Thyroid gland (tissue), 4 donors: ENCODE measurements at regions not wholly inside any gene's neighbourhood (a gene's known extent, or its start where the extent isn't known, plus 50 kb on each side); places are given as distances from the start of the nearest gene placed in this dataset.

Experiments used
- DNase-seq, 2 donors: peaks; one replicate each; pipeline ENCODE4 v3.0.0-alpha.2; 2019
- H3K27ac ChIP-seq, 3 donors: fragments of 200-600 bp; sonication (generic); 1 replicate in 2 of 3; 2 replicates in 1 of 3; pipeline ENCODE4 v1.5.1; 2016 to 2019; ENCODE audit warnings: mild to moderate bottlenecking in 1 of 3, moderate library complexity in 1 of 3
- H3K27me3 ChIP-seq: fragments of 200-600 bp; sonication (generic); one replicate; pipeline ENCODE4 v1.5.1; 2019
- H3K36me3 ChIP-seq, 2 donors: fragments of 200-600 bp; sonication (generic); one replicate each; pipeline ENCODE4 v1.5.1; 2016 to 2019
- H3K4me1 ChIP-seq, 2 donors: fragments of 200-600 bp; sonication (generic); one replicate each; pipeline ENCODE4 v1.5.1; 2017 to 2019
- H3K4me3 ChIP-seq, 3 donors: fragments of 200-600 bp; sonication (generic); replicated peaks in 1 of 3; 1 replicate in 2 of 3; 2 replicates in 1 of 3; pipeline ENCODE4 v1.5.1; 2016; ENCODE audit warnings: mild to moderate bottlenecking in 1 of 3
- H3K9me3 ChIP-seq: fragments of 200-600 bp; sonication (generic); one replicate; pipeline ENCODE4 v1.5.1; 2017
- POLR2A ChIP-seq, 2 donors: fragments of 450-650 bp; IDR thresholded peaks; one replicate each; pipeline ENCODE4 v1.6.1; 2017; ENCODE audit warnings: antibody characterized with exemption in 2 of 2, mild to moderate bottlenecking in 2 of 2, moderate library complexity in 1 of 2
- WGBS, 2 donors: methylation state at CpG; one replicate each; pipeline ENCODE4 v1.1.5; 2017; 5-methylcytosine and 5-hydroxymethylcytosine counted together
- intact Hi-C: fragments of 100-400 bp; cut with DNase I; formaldehyde crosslinking; loops from one replicate; pipeline ENCODE4 v1.15.1; 2023
- TF ChIP-seq, protein P1 (sequence below), 6 experiments: fragments of 200-600 bp in 3 of 6; fragments of 450-650 bp in 3 of 6; sonication (generic) in 3 of 6; IDR thresholded peaks; one replicate each; pipeline ENCODE4 v1.5.1; 2016 to 2019; ENCODE audit warnings: antibody characterized with exemption in 6 of 6, mild to moderate bottlenecking in 2 of 6, inconsistent platforms in 1 of 6, moderate library complexity in 1 of 6

- Histone ChIP-seq H3K27me3 (no peaks in the 10 kb centered on the region), H3K27ac (no peak overlapping the region), H3K9me3 (no peaks in the 10 kb centered on the region), H3K4me1 (no peaks in the 10 kb centered on the region), H3K4me3 (no peak overlapping the region), H3K36me3 (no peaks in the 10 kb centered on the region)
- DNase-seq, result no peak
- TF ChIP-seq, protein P1, sequence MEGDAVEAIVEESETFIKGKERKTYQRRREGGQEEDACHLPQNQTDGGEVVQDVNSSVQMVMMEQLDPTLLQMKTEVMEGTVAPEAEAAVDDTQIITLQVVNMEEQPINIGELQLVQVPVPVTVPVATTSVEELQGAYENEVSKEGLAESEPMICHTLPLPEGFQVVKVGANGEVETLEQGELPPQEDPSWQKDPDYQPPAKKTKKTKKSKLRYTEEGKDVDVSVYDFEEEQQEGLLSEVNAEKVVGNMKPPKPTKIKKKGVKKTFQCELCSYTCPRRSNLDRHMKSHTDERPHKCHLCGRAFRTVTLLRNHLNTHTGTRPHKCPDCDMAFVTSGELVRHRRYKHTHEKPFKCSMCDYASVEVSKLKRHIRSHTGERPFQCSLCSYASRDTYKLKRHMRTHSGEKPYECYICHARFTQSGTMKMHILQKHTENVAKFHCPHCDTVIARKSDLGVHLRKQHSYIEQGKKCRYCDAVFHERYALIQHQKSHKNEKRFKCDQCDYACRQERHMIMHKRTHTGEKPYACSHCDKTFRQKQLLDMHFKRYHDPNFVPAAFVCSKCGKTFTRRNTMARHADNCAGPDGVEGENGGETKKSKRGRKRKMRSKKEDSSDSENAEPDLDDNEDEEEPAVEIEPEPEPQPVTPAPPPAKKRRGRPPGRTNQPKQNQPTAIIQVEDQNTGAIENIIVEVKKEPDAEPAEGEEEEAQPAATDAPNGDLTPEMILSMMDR (IDR thresholded peaks at IDR 0.05), result no peak
- TF ChIP-seq POLR2A (IDR thresholded peaks at IDR 0.05), result no peak
- intact Hi-C loops, result no loop called here
- WGBS, 2 donors, result 59 to 72% methylated on average over 3 to 4 of the region's 4 CpGs
These were observed 173.6 kb upstream of the ARG1 start for GRCh38 chr6:131399433-131399832.

- 83 to 93% methylated on average over 1 of the region's 1 CpG for WGBS, 2 donors
- no peaks in the 10 kb centered on the region for H3K9me3 ChIP-seq
- intact Hi-C loops, result no loop called here
- TF ChIP-seq, protein P1 (IDR thresholded peaks at IDR 0.05), result no peak
- TF ChIP-seq POLR2A (IDR thresholded peaks at IDR 0.05), result no peak
- H3K4me3 ChIP-seq, result no peak overlapping the region
- no peak overlapping the region for H3K27ac ChIP-seq
- H3K36me3 ChIP-seq, result no peaks in the 10 kb centered on the region
- no peaks in the 10 kb centered on the region for H3K27me3 ChIP-seq
- DNase-seq, result no peak
- no peaks in the 10 kb centered on the region for H3K4me1 ChIP-seq
These were observed 172.8 kb upstream of the ARG1 start for GRCh38 chr6:131400054-131400778.

GRCh38 chr6:131400779-131401496, 172.1 kb upstream of the ARG1 start:
- H3K36me3 ChIP-seq, result no peaks in the 10 kb centered on the region
- intact Hi-C loops, result no loop called here
- TF ChIP-seq POLR2A (IDR thresholded peaks at IDR 0.05), result no peak
- TF ChIP-seq, protein P1 (IDR thresholded peaks at IDR 0.05), result no peak
- no peak overlapping the region for H3K27ac ChIP-seq
- no peak for DNase-seq
- no peaks in the 10 kb centered on the region for H3K4me1 ChIP-seq
- H3K4me3 ChIP-seq, result no peak overlapping the region
- no peaks in the 10 kb centered on the region for H3K27me3 ChIP-seq
- 78 to 79% methylated on average over 2 of the region's 2 CpGs for WGBS, 2 donors
- H3K9me3 ChIP-seq, result no peaks in the 10 kb centered on the region

DNA sequence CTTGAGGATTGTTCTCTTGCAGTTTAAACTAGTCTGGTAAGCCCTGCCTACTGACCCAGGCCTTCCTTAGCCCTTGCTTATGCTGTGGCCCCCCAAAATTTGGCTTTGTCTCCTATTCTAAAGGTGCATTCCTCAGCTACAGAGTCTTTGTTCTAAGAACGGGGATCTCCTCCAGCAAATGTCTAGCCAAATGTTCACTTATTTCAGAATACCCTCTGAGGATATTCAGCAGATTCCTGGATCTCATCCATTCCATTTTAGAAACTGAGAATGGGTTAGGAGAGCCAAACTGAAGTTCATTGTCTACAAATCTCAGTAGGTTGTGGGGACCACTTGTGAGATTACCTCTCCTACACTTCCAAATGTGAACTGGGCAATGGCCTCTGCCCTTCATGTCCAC, 164.2 kb upstream of the ARG1 start:
- no peaks in the 10 kb centered on the region for H3K36me3 ChIP-seq
- no peak for TF ChIP-seq POLR2A (IDR thresholded peaks at IDR 0.05)
- TF ChIP-seq, protein P1 (IDR thresholded peaks at IDR 0.05), result no peak
- 67 to 74% methylated on average over 1 of the region's 1 CpG for WGBS, 2 donors
- H3K4me3 ChIP-seq, result no peak overlapping the region
- intact Hi-C loops, result no loop called here
- no peaks in the 10 kb centered on the region for H3K4me1 ChIP-seq
- H3K27ac ChIP-seq, result no peak overlapping the region
- H3K27me3 ChIP-seq, result no peaks in the 10 kb centered on the region
- no peak for DNase-seq
- no peaks in the 10 kb centered on the region for H3K9me3 ChIP-seq

DNA sequence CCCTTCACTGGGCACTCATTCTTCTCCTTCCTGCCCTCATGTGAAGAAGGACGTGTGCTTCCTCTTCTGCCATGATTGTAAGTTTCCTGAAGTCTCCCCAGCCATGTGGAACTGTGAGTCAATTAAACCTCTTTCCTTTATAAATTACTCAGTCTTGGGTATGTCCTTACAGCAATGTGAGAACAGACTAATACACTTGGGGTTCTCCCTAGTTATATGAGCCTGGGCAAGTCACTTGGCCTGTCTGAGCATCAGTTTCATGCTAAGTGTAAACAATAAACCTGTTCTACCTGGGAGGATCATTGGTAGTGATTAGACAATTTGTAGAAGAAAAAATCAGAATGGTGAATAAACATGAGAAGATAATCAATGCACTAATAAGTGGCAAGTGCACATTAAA, 162.2 kb upstream of the ARG1 start:
- no peak overlapping the region for H3K4me3 ChIP-seq
- TF ChIP-seq, protein P1 (IDR thresholded peaks at IDR 0.05), result no peak
- TF ChIP-seq POLR2A (IDR thresholded peaks at IDR 0.05), result no peak
- no peaks in the 10 kb centered on the region for H3K27me3 ChIP-seq
- no peaks in the 10 kb centered on the region for H3K36me3 ChIP-seq
- DNase-seq, result no peak
- no peaks in the 10 kb centered on the region for H3K4me1 ChIP-seq
- no peak overlapping the region for H3K27ac ChIP-seq
- no peaks in the 10 kb centered on the region for H3K9me3 ChIP-seq
- 52 to 60% methylated on average over 1 of the region's 1 CpG for WGBS, 2 donors
- intact Hi-C loops, result no loop called here
